BJ (cell line): ENCODE measurements at regions not wholly inside any gene's neighbourhood (a gene's known extent, or its start where the extent isn't known, plus 50 kb on each side); places are given as distances from the start of the nearest gene placed in this dataset.

Source experiments
- CTCF ChIA-PET: fragments of 350-600 bp; formaldehyde crosslinking; extraction: SDS; loops from one replicate; lab custom pipeline; 2021; ENCODE audit warnings: antibody characterized with exemption, inconsistent platforms; lab: Yijun Ruan, JAX
- POLR2A ChIA-PET: fragments of 300-600 bp; sonication (Branson Sonifier 250); formaldehyde crosslinking; extraction: SDS; loops from one replicate; lab custom pipeline; 2021; ENCODE audit warnings: antibody characterized with exemption; lab: Charles Lee
- DNase-seq: peaks from one replicate; pipeline ENCODE4 v3.0.0-alpha.2; 2011; ENCODE audit warnings: low read depth
- H3K27me3 ChIP-seq: 2 replicates; pipeline ENCODE4 v1.6.0; 2011; ENCODE audit warnings: low read length; ENCODE audit not compliant: control insufficient read depth, insufficient read depth
- H3K36me3 ChIP-seq: 2 replicates; pipeline ENCODE4 v1.5.1; 2011; ENCODE audit warnings: low read length; ENCODE audit not compliant: control insufficient read depth, insufficient read depth
- H3K4me3 ChIP-seq: 2 replicates; pipeline ENCODE4 v1.5.1; 2011; ENCODE audit warnings: low read depth, mild to moderate bottlenecking, control low read depth, low read length
- CTCF ChIP-seq: IDR thresholded peaks from 2 replicates; pipeline ENCODE4 v1.5.1; 2011; ENCODE audit warnings: low read depth, mild to moderate bottlenecking, control low read depth, inconsistent platforms, low read length, moderate library complexity; ENCODE audit not compliant: insufficient read depth

GRCh38 chr18:40863801-40864200, 1091.2 kb upstream of the PIK3C3 start:
- H3K27me3 ChIP-seq = no peaks in the 10 kb centered on the region
- ChIA-PET CTCF (no interaction called here), POLR2A (no interaction called here)
- no peak for TF ChIP-seq CTCF
- no peaks in the 10 kb centered on the region for H3K36me3 ChIP-seq
- DNase-seq = no peak
- no peak overlapping the region for H3K4me3 ChIP-seq

GRCh38 chr18:40860189-40860588, 1094.8 kb upstream of the PIK3C3 start:
- Histone ChIP-seq H3K36me3 (no peaks in the 10 kb centered on the region), H3K4me3 (no peak overlapping the region), H3K27me3 (no peaks in the 10 kb centered on the region)
- CTCF ChIA-PET = no interaction called here
- DNase-seq = no peak
- POLR2A ChIA-PET = no interaction called here
- TF ChIP-seq CTCF = no peak

- CTCF ChIA-PET = no interaction called here
These were observed 1099.4 kb upstream of the PIK3C3 start for GRCh38 chr18:40855661-40856060.

GRCh38 chr18:40852406-40852805, 1102.6 kb upstream of the PIK3C3 start:
- ChIA-PET CTCF (no interaction called here), POLR2A (no interaction called here)
- no peak for DNase-seq

More at GRCh38 chr18:40855661-40856060, 1099.4 kb upstream of the PIK3C3 start:
- TF ChIP-seq CTCF = no peak
- Histone ChIP-seq H3K27me3 (no peaks in the 10 kb centered on the region), H3K4me3 (no peak overlapping the region), H3K36me3 (no peaks in the 10 kb centered on the region)
- no peak for DNase-seq
- POLR2A ChIA-PET = no interaction called here

GRCh38 chr18:40851014-40851429, 1104.0 kb upstream of the PIK3C3 start:
- DNase-seq = no peak
- TF ChIP-seq CTCF = no peak
- no peak overlapping the region for H3K4me3 ChIP-seq

More at GRCh38 chr18:40852406-40852805, 1102.6 kb upstream of the PIK3C3 start:
- no peaks in the 10 kb centered on the region for H3K36me3 ChIP-seq
- no peaks in the 10 kb centered on the region for H3K27me3 ChIP-seq
- no peak for TF ChIP-seq CTCF
- no peak overlapping the region for H3K4me3 ChIP-seq

More at GRCh38 chr18:40851014-40851429, 1104.0 kb upstream of the PIK3C3 start:
- CTCF ChIA-PET = no interaction called here
- POLR2A ChIA-PET = no interaction called here
- Histone ChIP-seq H3K36me3 (no peaks in the 10 kb centered on the region), H3K27me3 (no peaks in the 10 kb centered on the region)
